DOHH2 (cell line): ENCODE measurements at regions not wholly inside any gene's neighbourhood (a gene's known extent, or its start where the extent isn't known, plus 50 kb on each side); places are given as distances from the start of the nearest gene placed in this dataset.

ENCODE experiments used
- H3F3A ChIP-seq: fragments of 200-600 bp; sonication (generic), shearing (Covaris generic); 2 replicates; pipeline ENCODE4 v1.6.0; 2016; ENCODE audit warnings: antibody characterized with exemption, mild to moderate bottlenecking; ENCODE audit not compliant: control insufficient read depth, insufficient read depth
- H3K27ac ChIP-seq: fragments of 200-600 bp; sonication (generic); 2 replicates; pipeline ENCODE4 v1.5.1; 2014; ENCODE audit warnings: low read depth, mild to moderate bottlenecking, low read length, moderate library complexity
- H3K27me3 ChIP-seq: fragments of 200-600 bp; sonication (generic); 2 replicates; pipeline ENCODE4 v1.6.1; 2014; ENCODE audit warnings: mild to moderate bottlenecking, low read length, mixed read lengths; ENCODE audit not compliant: control insufficient read depth
- H3K36me3 ChIP-seq: fragments of 200-600 bp; sonication (generic); 2 replicates; pipeline ENCODE4 v1.6.1; 2014; ENCODE audit warnings: mild to moderate bottlenecking, low read length, moderate library complexity, mixed read lengths; ENCODE audit not compliant: control insufficient read depth
- H3K4me1 ChIP-seq: fragments of 200-600 bp; sonication (generic); 2 replicates; pipeline ENCODE4 v1.6.1; 2014; ENCODE audit warnings: mild to moderate bottlenecking, low read length, mixed read lengths; ENCODE audit not compliant: control insufficient read depth
- H3K4me2 ChIP-seq: fragments of 200-600 bp; sonication (generic); 2 replicates; pipeline ENCODE4 v1.6.0; 2014; ENCODE audit warnings: mild to moderate bottlenecking, low read length, moderate library complexity
- H3K4me3 ChIP-seq: fragments of 200-600 bp; sonication (generic); 2 replicates; pipeline ENCODE4 v1.5.1; 2014; ENCODE audit warnings: mild to moderate bottlenecking, low read length, mixed read lengths
- H3K79me2 ChIP-seq: fragments of 200-600 bp; sonication (generic); 2 replicates; pipeline ENCODE4 v1.6.1; 2014; ENCODE audit warnings: mild to moderate bottlenecking, low read length, mixed read lengths; ENCODE audit not compliant: control insufficient read depth
- H3K9me2 ChIP-seq: fragments of 200-600 bp; sonication (generic); replicated peaks from 2 replicates; pipeline ENCODE4 v1.6.1; 2014; ENCODE audit warnings: mild to moderate bottlenecking, low read length, mixed read lengths; ENCODE audit not compliant: control insufficient read depth
- H3K9me3 ChIP-seq: fragments of 200-600 bp; sonication (generic); 2 replicates; pipeline ENCODE4 v1.6.1; 2014; ENCODE audit warnings: antibody characterized with exemption, low read length, mixed read lengths; ENCODE audit not compliant: control insufficient read depth, insufficient read depth
- H4K20me1 ChIP-seq: fragments of 200-600 bp; sonication (generic); 2 replicates; pipeline ENCODE4 v1.6.0; 2014; ENCODE audit warnings: low read depth, mild to moderate bottlenecking, antibody characterized with exemption, low read length, moderate library complexity; ENCODE audit not compliant: control insufficient read depth, insufficient read depth
- EZH2phosphoT487 ChIP-seq: fragments of 200-600 bp; sonication (generic); IDR thresholded peaks from 2 replicates; pipeline ENCODE4 v1.6.1; 2017; ENCODE audit warnings: borderline replicate concordance, mild to moderate bottlenecking, antibody characterized with exemption, low read length, moderate library complexity, mixed read lengths
- TF ChIP-seq, protein P1 (sequence below): fragments of 200-600 bp; sonication (generic); IDR thresholded peaks from one replicate; pipeline ENCODE4 v1.5.1; 2014; ENCODE audit warnings: antibody characterized with exemption, mild to moderate bottlenecking, low read depth, low read length; ENCODE audit not compliant: poor library complexity, severe bottlenecking

DNA sequence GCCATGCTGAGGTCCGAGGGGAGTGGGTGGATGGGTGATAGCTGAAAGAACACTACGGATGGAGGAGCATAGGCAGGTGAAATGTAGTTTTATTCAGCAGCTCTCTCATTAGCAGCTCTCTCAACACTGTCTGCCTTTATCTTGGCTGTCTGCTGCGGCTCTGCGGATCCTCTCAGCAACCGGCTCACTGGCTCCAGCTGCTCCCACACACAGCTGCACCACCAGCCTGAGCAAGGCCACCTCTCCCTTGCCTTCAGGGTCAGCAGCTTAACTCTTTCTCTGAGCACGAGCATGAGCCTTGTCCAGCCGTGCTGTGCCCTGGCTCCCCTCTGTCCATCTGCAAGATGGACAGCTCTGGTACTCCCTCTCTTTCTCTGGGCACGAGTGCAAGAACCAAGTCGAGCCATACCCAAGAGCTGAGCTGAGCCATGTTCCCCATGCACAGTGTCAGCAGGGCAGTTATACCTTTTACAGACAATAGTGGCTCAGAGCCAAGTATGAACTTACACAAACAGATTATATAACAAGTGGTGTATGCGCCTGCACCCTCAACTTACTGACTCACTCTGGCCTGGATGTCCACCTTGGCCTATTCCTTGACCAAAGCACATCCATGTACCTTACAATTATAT lies 108.5 kb downstream of the MACIR start:
- Histone ChIP-seq H3K79me2 (no peaks in the 10 kb centered on the region), H3K4me2 (no peak overlapping the region), H3K27me3 (no peaks in the 10 kb centered on the region), H3F3A (no peaks in the 10 kb centered on the region), H3K4me1 (no peaks in the 10 kb centered on the region), H3K9me3 (no peaks in the 10 kb centered on the region), H4K20me1 (no peaks in the 10 kb centered on the region), H3K4me3 (no peak overlapping the region), H3K9me2 (no peaks in the 10 kb centered on the region), H3K36me3 (no peaks in the 10 kb centered on the region), H3K27ac (no peak overlapping the region)
- TF ChIP-seq, protein P1, sequence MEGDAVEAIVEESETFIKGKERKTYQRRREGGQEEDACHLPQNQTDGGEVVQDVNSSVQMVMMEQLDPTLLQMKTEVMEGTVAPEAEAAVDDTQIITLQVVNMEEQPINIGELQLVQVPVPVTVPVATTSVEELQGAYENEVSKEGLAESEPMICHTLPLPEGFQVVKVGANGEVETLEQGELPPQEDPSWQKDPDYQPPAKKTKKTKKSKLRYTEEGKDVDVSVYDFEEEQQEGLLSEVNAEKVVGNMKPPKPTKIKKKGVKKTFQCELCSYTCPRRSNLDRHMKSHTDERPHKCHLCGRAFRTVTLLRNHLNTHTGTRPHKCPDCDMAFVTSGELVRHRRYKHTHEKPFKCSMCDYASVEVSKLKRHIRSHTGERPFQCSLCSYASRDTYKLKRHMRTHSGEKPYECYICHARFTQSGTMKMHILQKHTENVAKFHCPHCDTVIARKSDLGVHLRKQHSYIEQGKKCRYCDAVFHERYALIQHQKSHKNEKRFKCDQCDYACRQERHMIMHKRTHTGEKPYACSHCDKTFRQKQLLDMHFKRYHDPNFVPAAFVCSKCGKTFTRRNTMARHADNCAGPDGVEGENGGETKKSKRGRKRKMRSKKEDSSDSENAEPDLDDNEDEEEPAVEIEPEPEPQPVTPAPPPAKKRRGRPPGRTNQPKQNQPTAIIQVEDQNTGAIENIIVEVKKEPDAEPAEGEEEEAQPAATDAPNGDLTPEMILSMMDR, result no peak
- no peak for TF ChIP-seq EZH2phosphoT487

DNA sequence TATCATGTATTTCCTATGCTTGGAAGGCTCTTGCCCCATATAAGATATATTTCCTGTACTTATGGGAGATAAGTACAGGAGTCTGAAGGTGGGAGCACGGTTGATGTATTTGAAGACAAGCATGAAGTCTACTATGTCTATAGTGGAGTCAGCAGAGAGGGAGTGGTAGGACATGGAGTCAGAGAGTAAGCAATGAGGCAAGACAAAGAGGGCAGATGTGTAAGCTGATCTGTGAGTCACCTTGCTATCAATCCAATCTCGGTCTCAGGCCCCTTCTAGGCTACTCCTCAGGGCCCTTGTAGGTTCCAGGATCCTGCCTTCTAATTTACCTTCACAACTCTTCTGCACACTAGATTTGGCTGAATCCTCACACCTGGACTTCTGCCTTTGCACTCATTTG lies 105.5 kb downstream of the MACIR start:
- no peaks in the 10 kb centered on the region for H3K9me2 ChIP-seq
- TF ChIP-seq EZH2phosphoT487, result no peak
- TF ChIP-seq, protein P1, result no peak

DNA sequence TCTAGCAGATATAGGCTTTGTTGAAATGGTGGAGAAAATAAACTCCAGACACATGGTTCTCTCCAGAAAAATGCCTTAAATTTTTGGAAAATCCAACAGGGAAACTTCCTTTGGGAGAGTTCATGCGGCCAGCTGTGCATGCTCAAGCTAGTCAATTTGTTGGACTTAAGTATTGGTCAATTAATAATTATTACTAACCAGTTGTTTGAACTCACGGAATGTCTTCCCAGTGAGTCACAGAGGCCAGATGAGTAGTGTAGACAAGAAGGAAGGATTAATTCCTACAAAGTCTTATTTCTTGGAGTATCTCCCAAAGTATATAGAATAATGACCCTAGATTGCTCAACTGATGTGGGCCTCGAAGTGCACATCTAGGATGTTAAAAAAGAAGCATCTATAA lies 103.6 kb downstream of the MACIR start:
- no peak for TF ChIP-seq EZH2phosphoT487
- TF ChIP-seq, protein P1, result no peak
- no peak overlapping the region for H3K4me3 ChIP-seq
- no peaks in the 10 kb centered on the region for H3K36me3 ChIP-seq

More for the DNA sequence above, 105.5 kb downstream of the MACIR start:
- H4K20me1 ChIP-seq, result no peaks in the 10 kb centered on the region
- no peak overlapping the region for H3K27ac ChIP-seq
- no peaks in the 10 kb centered on the region for H3K4me1 ChIP-seq
- H3K27me3 ChIP-seq, result no peaks in the 10 kb centered on the region
- no peak overlapping the region for H3K4me3 ChIP-seq
- no peaks in the 10 kb centered on the region for H3K9me3 ChIP-seq
- H3K4me2 ChIP-seq, result no peak overlapping the region
- no peaks in the 10 kb centered on the region for H3F3A ChIP-seq
- H3K79me2 ChIP-seq, result no peaks in the 10 kb centered on the region
- no peaks in the 10 kb centered on the region for H3K36me3 ChIP-seq

More for the DNA sequence above, 103.6 kb downstream of the MACIR start:
- H3K79me2 ChIP-seq, result no peaks in the 10 kb centered on the region
- H3F3A ChIP-seq, result no peaks in the 10 kb centered on the region
- H3K27ac ChIP-seq, result no peak overlapping the region
- no peaks in the 10 kb centered on the region for H3K9me2 ChIP-seq
- H3K9me3 ChIP-seq, result no peaks in the 10 kb centered on the region
- H3K27me3 ChIP-seq, result no peaks in the 10 kb centered on the region
- H4K20me1 ChIP-seq, result no peaks in the 10 kb centered on the region
- no peak overlapping the region for H3K4me2 ChIP-seq
- H3K4me1 ChIP-seq, result no peaks in the 10 kb centered on the region
